Natural killer cell (primary cell): ENCODE measurements at regions not wholly inside any gene's neighbourhood (a gene's known extent, or its start where the extent isn't known, plus 50 kb on each side); places are given as distances from the start of the nearest gene placed in this dataset.

ENCODE experiments used
- ATAC-seq, 3 donors: fragments of 150-1000 bp in 2 of 3; fragments of 200-7000 bp in 1 of 3; cut with Tn5 transposase; 1 replicate in 1 of 3; 2 replicates in 2 of 3; pipeline ENCODE4 v1.10.0; 2021; ENCODE audit warnings: mild to moderate bottlenecking in 2 of 3, moderate library complexity in 2 of 3
- DNase-seq, 2 donors: peaks; one replicate each; pipeline versions ENCODE4 v3.0.0 to v3.0.0-alpha.2; 2013 to 2021; ENCODE audit warnings: mixed read lengths in 1 of 2
- H3K27ac ChIP-seq: one replicate; pipeline ENCODE4 v1.5.1; 2013; ENCODE audit warnings: mild to moderate bottlenecking, low read length
- H3K27me3 ChIP-seq: one replicate; pipeline ENCODE4 v1.6.1; 2013; ENCODE audit warnings: low read length; ENCODE audit not compliant: control insufficient read depth, insufficient read depth
- H3K36me3 ChIP-seq: one replicate; pipeline ENCODE4 v1.6.1; 2013; ENCODE audit warnings: low read length; ENCODE audit not compliant: control insufficient read depth, insufficient read depth
- H3K4me1 ChIP-seq: one replicate; pipeline ENCODE4 v1.6.1; 2013; ENCODE audit warnings: low read length; ENCODE audit not compliant: control insufficient read depth, insufficient read depth
- H3K4me3 ChIP-seq: one replicate; pipeline ENCODE4 v1.5.1; 2013; ENCODE audit warnings: low read length
- H3K9me3 ChIP-seq: one replicate; pipeline ENCODE4 v1.6.1; 2013; ENCODE audit warnings: low read length; ENCODE audit not compliant: control insufficient read depth, insufficient read depth
- H3K27ac Mint-ChIP-seq, 2 donors: one replicate each; pipeline ENCODE4 v1.8.0; 2022; ENCODE audit warnings: mild to moderate bottlenecking in 2 of 2, mixed read lengths in 2 of 2, moderate library complexity in 1 of 2
- H3K27me3 Mint-ChIP-seq, 2 donors: one replicate each; pipeline ENCODE4 v1.8.0; 2022; ENCODE audit warnings: low read depth in 2 of 2, mixed read lengths in 2 of 2
- H3K36me3 Mint-ChIP-seq: one replicate; pipeline ENCODE4 v1.8.0; 2022; ENCODE audit warnings: mixed read lengths
- H3K4me1 Mint-ChIP-seq, 2 donors: one replicate each; pipeline ENCODE4 v1.8.0; 2022; ENCODE audit warnings: mixed read lengths in 2 of 2
- H3K4me3 Mint-ChIP-seq: one replicate; pipeline ENCODE4 v1.8.0; 2022; ENCODE audit warnings: mild to moderate bottlenecking, moderate library complexity, mixed read lengths
- H3K9me3 Mint-ChIP-seq, 2 donors: one replicate each; pipeline ENCODE4 v1.8.0; 2022; ENCODE audit warnings: mixed read lengths in 2 of 2
- WGBS: methylation state at CpG from one replicate; pipeline ENCODE4 v1.1.7; 2013; ENCODE audit warnings: missing lambda C conversion rate; ENCODE audit not compliant: insufficient coverage; 5-methylcytosine and 5-hydroxymethylcytosine counted together
- intact Hi-C: fragments of 100-400 bp; cut with micrococcal nuclease; formaldehyde crosslinking; loops from one replicate; pipeline ENCODE4 v1.14.2; 2022
- TF ChIP-seq, protein P1 (sequence below): fragments of 200-600 bp; IDR thresholded peaks from one replicate; pipeline ENCODE4 v1.8.0; 2022; ENCODE audit warnings: antibody characterized with exemption

DNA sequence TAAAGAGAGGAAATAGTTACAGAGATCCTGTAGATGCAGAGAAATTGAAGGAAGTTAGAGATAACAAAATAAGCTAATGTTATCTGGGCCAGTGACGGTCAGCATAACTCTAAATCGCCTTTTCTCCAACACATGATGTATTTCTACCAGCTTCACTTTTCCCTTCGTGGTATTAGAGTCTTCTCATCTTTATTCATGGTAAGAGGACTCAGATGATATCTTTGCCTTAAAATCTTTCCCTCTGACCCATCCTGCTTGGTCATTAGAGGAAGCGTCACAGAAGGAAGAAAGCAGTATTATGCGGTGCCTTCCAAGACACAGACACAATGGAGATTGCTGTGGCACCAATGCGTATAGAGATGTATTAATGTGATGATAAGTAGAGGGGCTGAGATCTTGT, 320.7 kb upstream of the GOLIM4 start:
- Mint-ChIP-seq H3K27ac (no peak overlapping the region), H3K36me3 (no peaks in the 10 kb centered on the region), H3K4me1 (no peaks in the 10 kb centered on the region), H3K9me3 (peaks cover 0 to 3% of the 10 kb centered on the region in 2 donors), H3K4me3 (no peak overlapping the region), H3K27me3 (no peaks in the 10 kb centered on the region)
- 96% methylated on average over 5 of the region's 6 CpGs for WGBS
- Histone ChIP-seq H3K27me3 (no peaks in the 10 kb centered on the region), H3K9me3 (no peaks in the 10 kb centered on the region), H3K36me3 (no peaks in the 10 kb centered on the region), H3K27ac (no peak overlapping the region), H3K4me3 (no peak overlapping the region), H3K4me1 (no peaks in the 10 kb centered on the region)
- no peak for DNase-seq
- intact Hi-C loops = no loop called here
- TF ChIP-seq, protein P1, sequence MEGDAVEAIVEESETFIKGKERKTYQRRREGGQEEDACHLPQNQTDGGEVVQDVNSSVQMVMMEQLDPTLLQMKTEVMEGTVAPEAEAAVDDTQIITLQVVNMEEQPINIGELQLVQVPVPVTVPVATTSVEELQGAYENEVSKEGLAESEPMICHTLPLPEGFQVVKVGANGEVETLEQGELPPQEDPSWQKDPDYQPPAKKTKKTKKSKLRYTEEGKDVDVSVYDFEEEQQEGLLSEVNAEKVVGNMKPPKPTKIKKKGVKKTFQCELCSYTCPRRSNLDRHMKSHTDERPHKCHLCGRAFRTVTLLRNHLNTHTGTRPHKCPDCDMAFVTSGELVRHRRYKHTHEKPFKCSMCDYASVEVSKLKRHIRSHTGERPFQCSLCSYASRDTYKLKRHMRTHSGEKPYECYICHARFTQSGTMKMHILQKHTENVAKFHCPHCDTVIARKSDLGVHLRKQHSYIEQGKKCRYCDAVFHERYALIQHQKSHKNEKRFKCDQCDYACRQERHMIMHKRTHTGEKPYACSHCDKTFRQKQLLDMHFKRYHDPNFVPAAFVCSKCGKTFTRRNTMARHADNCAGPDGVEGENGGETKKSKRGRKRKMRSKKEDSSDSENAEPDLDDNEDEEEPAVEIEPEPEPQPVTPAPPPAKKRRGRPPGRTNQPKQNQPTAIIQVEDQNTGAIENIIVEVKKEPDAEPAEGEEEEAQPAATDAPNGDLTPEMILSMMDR = no peak
- ATAC-seq = no peak

DNA sequence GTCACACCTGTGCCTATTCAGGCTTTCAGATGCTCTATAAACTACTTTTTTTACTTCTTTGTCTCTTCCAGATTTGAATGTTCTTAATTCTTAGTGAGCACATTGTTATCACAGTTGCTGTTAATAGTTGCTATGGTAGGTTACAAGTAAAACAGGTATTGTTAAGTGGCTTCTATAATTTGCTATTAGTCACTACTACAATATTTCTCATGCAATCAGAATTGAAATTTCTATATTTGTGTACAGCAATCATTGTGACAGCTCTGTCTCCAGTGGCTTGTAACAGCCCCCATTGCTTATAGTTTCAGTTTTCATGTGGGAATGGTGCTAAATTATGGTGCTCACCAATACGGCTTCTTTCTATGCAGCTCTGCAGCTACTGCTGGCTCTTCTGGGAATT, 318.4 kb upstream of the GOLIM4 start:
- Histone ChIP-seq H3K27me3 (no peaks in the 10 kb centered on the region), H3K4me1 (no peaks in the 10 kb centered on the region), H3K27ac (no peak overlapping the region), H3K36me3 (no peaks in the 10 kb centered on the region), H3K9me3 (no peaks in the 10 kb centered on the region), H3K4me3 (no peak overlapping the region)
- WGBS = 84% methylated on average over 1 of the region's 1 CpG
- H3K36me3 Mint-ChIP-seq = no peaks in the 10 kb centered on the region
- DNase-seq (no peak), ATAC-seq (no peak)
- H3K9me3 Mint-ChIP-seq = peaks cover 0 to 3% of the 10 kb centered on the region in 2 donors
- TF ChIP-seq, protein P1 = no peak
- H3K4me1 Mint-ChIP-seq = no peaks in the 10 kb centered on the region
- no peak overlapping the region for H3K4me3 Mint-ChIP-seq
- intact Hi-C loops = no loop called here
- no peaks in the 10 kb centered on the region for H3K27me3 Mint-ChIP-seq
- no peak overlapping the region for H3K27ac Mint-ChIP-seq

DNA sequence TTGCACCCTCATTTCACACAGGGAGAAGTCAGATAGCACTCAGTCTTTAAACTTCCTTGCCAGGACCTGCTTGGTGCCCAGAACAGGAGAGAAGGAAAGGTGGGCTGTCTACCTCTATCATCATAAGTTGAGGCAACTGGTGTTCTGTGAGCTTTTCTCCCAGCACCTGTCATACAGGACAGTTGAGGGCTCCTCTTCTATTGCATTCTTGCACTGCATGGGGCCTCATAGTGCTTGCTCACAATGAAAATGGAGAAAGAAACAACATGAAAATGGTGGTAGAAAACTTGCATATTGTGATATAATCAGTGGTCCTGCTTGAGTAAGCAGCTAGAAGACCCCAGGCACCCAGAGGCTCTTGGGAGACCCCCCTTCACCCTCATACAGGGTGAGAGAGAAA, 311.7 kb upstream of the GOLIM4 start:
- no peak for ATAC-seq
- Mint-ChIP-seq H3K27ac (no peak overlapping the region), H3K36me3 (no peaks in the 10 kb centered on the region), H3K4me1 (no peaks in the 10 kb centered on the region), H3K9me3 (no peaks in the 10 kb centered on the region), H3K27me3 (no peaks in the 10 kb centered on the region), H3K4me3 (no peak overlapping the region)
- no peaks in the 10 kb centered on the region for H3K36me3 ChIP-seq
- TF ChIP-seq, protein P1 = no peak
- H3K4me1 ChIP-seq = no peaks in the 10 kb centered on the region
- no peaks in the 10 kb centered on the region for H3K9me3 ChIP-seq
- H3K27ac ChIP-seq = no peak overlapping the region
- intact Hi-C loops = no loop called here
- no peaks in the 10 kb centered on the region for H3K27me3 ChIP-seq
- H3K4me3 ChIP-seq = no peak overlapping the region
- no peak for DNase-seq

DNA sequence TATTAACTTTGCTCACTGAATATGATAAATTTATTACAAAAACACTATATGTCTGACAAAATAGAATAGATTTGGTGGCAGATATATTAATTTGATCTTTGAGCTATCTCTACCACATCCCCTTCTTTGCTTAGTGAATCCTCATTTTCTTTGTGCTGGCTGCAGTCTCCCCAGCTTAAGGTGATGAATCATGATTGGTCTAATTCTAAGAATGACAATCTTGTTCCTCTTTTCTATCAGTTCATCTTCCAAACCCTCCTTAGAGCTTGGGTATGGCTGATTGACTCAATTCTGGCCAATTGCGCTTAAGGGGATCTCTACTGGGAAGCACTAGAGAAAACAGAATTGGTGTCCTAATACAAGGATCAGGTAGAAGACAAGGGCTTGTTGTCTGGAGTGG, 309.6 kb upstream of the GOLIM4 start:
- H3K4me3 Mint-ChIP-seq = no peak overlapping the region
- Histone ChIP-seq H3K9me3 (no peaks in the 10 kb centered on the region), H3K27me3 (no peaks in the 10 kb centered on the region), H3K27ac (no peak overlapping the region), H3K36me3 (no peaks in the 10 kb centered on the region), H3K4me1 (no peaks in the 10 kb centered on the region), H3K4me3 (no peak overlapping the region)
- no peak for DNase-seq
- TF ChIP-seq, protein P1 = no peak
- no peaks in the 10 kb centered on the region for H3K4me1 Mint-ChIP-seq
- no peak for ATAC-seq
- 100% methylated on average over 1 of the region's 1 CpG for WGBS
- intact Hi-C loops = no loop called here
- H3K27me3 Mint-ChIP-seq = no peaks in the 10 kb centered on the region
- H3K27ac Mint-ChIP-seq = no peak overlapping the region
- H3K36me3 Mint-ChIP-seq = no peaks in the 10 kb centered on the region
- H3K9me3 Mint-ChIP-seq = no peaks in the 10 kb centered on the region
